Upper lobe of right lung (tissue), 1 donor: ENCODE measurements at regions not wholly inside any gene's neighbourhood (a gene's known extent, or its start where the extent isn't known, plus 50 kb on each side); places are given as distances from the start of the nearest gene placed in this dataset.

Experiments used
- ATAC-seq: fragments of 200-7000 bp; cut with Tn5 transposase; one replicate; pipeline ENCODE4 v1.9.1; 2020; ENCODE audit warnings: mild to moderate bottlenecking, moderate library complexity
- DNase-seq: peaks from one replicate; pipeline ENCODE4 v3.0.0-alpha.2; 2020
- H3K27ac ChIP-seq: fragments of 200-600 bp; one replicate; pipeline ENCODE4 v1.8.0; 2022
- H3K27me3 ChIP-seq: fragments of 200-600 bp; one replicate; pipeline ENCODE4 v1.8.0; 2022; ENCODE audit warnings: mild to moderate bottlenecking
- H3K36me3 ChIP-seq: fragments of 200-600 bp; one replicate; pipeline ENCODE4 v1.8.0; 2022
- H3K4me1 ChIP-seq: fragments of 200-600 bp; one replicate; pipeline ENCODE4 v1.8.0; 2022
- H3K4me3 ChIP-seq: fragments of 200-600 bp; one replicate; pipeline ENCODE4 v1.8.0; 2022; ENCODE audit warnings: mild to moderate bottlenecking
- H3K9me3 ChIP-seq: fragments of 200-600 bp; one replicate; pipeline ENCODE4 v1.8.0; 2022
- CTCF ChIP-seq: fragments of 200-600 bp; IDR thresholded peaks from one replicate; pipeline ENCODE4 v1.8.0; 2022; ENCODE audit warnings: antibody characterized with exemption
- intact Hi-C: fragments of 100-400 bp; cut with DNase I; formaldehyde crosslinking; loops from one replicate; pipeline ENCODE4 v1.11.0; 2022
- donor health status: DM: no; HTN: yes; CAD: no; lungs with severe emphysema.

DNA sequence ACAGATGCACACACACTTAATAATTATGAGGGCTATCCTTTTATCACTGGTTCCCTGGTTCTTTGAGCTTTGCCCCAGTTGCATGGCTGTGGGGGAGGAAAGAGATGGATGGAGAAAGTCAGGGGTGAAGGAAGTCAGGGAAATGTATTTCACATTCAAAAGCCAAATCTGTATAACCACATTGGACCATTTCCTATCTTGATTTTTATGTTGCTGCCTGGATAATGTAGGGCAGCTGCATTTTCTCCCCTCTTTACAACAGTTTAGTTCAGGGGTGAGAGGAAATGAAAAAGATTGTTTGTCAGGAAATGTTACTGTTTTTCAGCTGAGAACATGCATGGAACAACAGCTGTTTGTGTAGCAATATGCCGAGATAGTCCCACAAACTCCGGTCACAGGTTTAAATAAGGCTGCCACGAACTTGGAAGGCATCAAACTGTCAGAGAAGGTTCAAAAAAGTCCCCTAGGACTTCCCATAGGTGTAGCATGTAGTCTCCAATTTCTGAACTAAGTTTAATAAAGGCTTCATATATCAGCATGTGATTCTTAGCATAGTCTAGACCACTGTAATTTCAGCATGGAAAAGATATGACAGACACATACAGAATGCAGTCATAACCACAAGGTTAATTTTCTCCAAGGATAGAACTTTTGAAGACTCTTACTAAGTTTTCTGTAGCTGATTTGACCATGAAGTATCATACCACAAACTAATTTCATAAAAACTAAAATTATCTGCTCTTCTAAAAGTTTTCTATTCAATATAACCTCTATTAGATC is 82.1 kb upstream of the COL21A1 start:
- peak overlapping the region; percentile 63 for H3K27ac ChIP-seq
- H3K9me3 ChIP-seq = no peaks in the 10 kb centered on the region
- no peak for TF ChIP-seq CTCF
- H3K36me3 ChIP-seq = no peaks in the 10 kb centered on the region
- H3K4me1 ChIP-seq = peaks cover 4% of the 10 kb centered on the region
- intact Hi-C loops = no loop called here
- ATAC-seq (no peak), DNase-seq (no peak)
- H3K4me3 ChIP-seq = no peak overlapping the region
- no peaks in the 10 kb centered on the region for H3K27me3 ChIP-seq

DNA sequence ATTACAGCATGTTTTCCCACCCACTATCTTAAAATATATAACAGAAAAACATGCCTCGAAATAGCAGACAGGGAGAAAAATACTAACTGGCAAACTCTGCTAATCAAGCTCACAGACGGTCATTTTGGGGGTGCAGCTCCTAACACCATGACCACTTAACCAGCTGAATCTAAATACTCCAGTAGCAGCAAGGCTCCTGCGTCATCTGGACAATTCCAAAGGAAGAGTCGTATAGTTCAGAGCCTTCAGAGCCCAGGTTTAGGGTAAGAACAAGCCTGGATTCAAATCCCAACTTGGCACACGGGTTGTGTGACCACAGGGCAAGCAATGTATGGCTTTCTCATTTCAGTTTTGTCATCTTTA is 81.3 kb upstream of the COL21A1 start:
- DNase-seq (no peak), ATAC-seq (no peak)
- H3K9me3 ChIP-seq = no peaks in the 10 kb centered on the region
- intact Hi-C loops = no loop called here
- H3K27ac ChIP-seq = peak overlapping the region; percentile 63
- no peak overlapping the region for H3K4me3 ChIP-seq
- H3K36me3 ChIP-seq = no peaks in the 10 kb centered on the region
- peaks cover 4% of the 10 kb centered on the region for H3K4me1 ChIP-seq
- TF ChIP-seq CTCF = no peak
- no peaks in the 10 kb centered on the region for H3K27me3 ChIP-seq

- H3K9me3 ChIP-seq = no peaks in the 10 kb centered on the region
- no peaks in the 10 kb centered on the region for H3K27me3 ChIP-seq
- H3K27ac ChIP-seq = peak overlapping the region; percentile 63
- peaks cover 4% of the 10 kb centered on the region for H3K4me1 ChIP-seq
- no peak overlapping the region for H3K4me3 ChIP-seq
- ATAC-seq (no peak), DNase-seq (no peak)
- TF ChIP-seq CTCF = no peak
- H3K36me3 ChIP-seq = no peaks in the 10 kb centered on the region
- intact Hi-C loops = no loop called here
Observed at GRCh38 chr6:56327946-56328727, 80.8 kb upstream of the COL21A1 start.

DNA sequence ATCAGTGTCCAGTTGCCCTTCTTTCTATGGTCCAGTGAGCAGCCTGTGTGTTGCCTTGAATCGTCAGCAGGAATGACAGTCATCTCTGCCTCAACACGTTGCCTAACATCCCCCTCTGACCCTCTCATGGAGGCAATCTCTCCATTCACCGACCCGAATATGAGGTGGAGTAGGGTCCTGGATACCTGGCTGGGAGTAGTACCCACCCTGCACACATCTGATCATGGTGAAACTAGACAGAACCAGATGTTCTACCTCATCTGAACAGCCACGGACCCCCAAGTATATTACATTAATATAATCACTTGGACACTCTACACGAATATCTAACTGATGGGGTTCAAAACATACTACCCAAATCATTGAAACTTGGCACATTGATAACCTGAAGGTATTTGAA is 77.0 kb upstream of the COL21A1 start:
- intact Hi-C loops = no loop called here
- Histone ChIP-seq H3K36me3 (no peaks in the 10 kb centered on the region), H3K27ac (no peak overlapping the region), H3K4me1 (peaks cover 4% of the 10 kb centered on the region), H3K27me3 (no peaks in the 10 kb centered on the region), H3K4me3 (no peak overlapping the region), H3K9me3 (no peaks in the 10 kb centered on the region)
- DNase-seq = no peak
- no peak for TF ChIP-seq CTCF
- no peak for ATAC-seq

- Histone ChIP-seq H3K27ac (no peak overlapping the region), H3K36me3 (no peaks in the 10 kb centered on the region), H3K4me1 (no peaks in the 10 kb centered on the region), H3K4me3 (no peak overlapping the region), H3K27me3 (no peaks in the 10 kb centered on the region), H3K9me3 (no peaks in the 10 kb centered on the region)
- intact Hi-C loops = no loop called here
- no peak for ATAC-seq
- DNase-seq = no peak
- no peak for TF ChIP-seq CTCF
Observed at GRCh38 chr6:56318851-56319250, 71.5 kb upstream of the COL21A1 start.
